ENCODE measurements at regions not wholly inside any gene's neighbourhood (a gene's known extent, or its start where the extent isn't known, plus 50 kb on each side); places are given as distances from the start of the nearest gene placed in this dataset.

GRCh38 chr2:234579231-234579962 lies 82.5 kb upstream of the ARL4C start:
- no peak for TF ChIP-seq CTCF (IDR thresholded peaks at IDR 0.05)
- intact Hi-C loops (cut with DNase I): no loop called here
- Histone ChIP-seq H3K4me3 (no peak overlapping the region), H3K36me3 (no peaks in the 10 kb centered on the region), H3K27me3 (peaks cover 0 to 25% (median 3%) of the 10 kb centered on the region in 7 donors), H3K27ac (no peak overlapping the region), H3K4me1 (no peaks in the 10 kb centered on the region), H3K9me3 (peaks cover 0 to 5% (median 0%) of the 10 kb centered on the region in 11 donors)
- no peak for DNase-seq
- no peak for ATAC-seq
- 80 to 82% methylated on average over 10 of the region's 10 CpGs for WGBS, 2 donors

DNA sequence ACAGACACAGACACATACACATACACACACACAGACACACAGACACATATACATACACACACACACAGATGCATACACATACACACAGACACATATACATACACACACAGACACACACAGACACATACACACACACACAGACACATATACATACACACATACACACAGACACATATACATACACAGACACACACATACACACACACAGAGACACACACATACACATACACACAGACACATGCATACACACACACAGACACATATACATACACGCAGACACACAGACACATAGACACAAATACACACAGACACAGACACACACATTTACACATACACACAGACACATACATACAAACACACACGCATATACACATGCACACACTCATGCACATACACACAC lies 81.5 kb upstream of the ARL4C start:
- ATAC-seq (no peak), DNase-seq (no peak)
- Histone ChIP-seq H3K9me3 (peaks cover 0 to 5% (median 0%) of the 10 kb centered on the region in 11 donors), H3K36me3 (no peaks in the 10 kb centered on the region), H3K27ac (no peak overlapping the region), H3K4me1 (no peaks in the 10 kb centered on the region), H3K27me3 (peaks cover 0 to 20% (median 2%) of the 10 kb centered on the region in 7 donors), H3K4me3 (no peak overlapping the region)
- WGBS, 2 donors: 96 to 100% methylated on average over 2 of the region's 2 CpGs
- TF ChIP-seq CTCF (IDR thresholded peaks at IDR 0.05): no peak
- intact Hi-C loops (cut with DNase I): no loop called here

GRCh38 chr2:234577191-234577590 lies 80.3 kb upstream of the ARL4C start:
- 59 to 63% methylated on average over 5 of the region's 5 CpGs for WGBS, 2 donors
- H3K4me1 ChIP-seq: peaks cover 0 to 2% (median 0%) of the 10 kb centered on the region in 9 donors
- no peak for DNase-seq
- TF ChIP-seq CTCF (IDR thresholded peaks at IDR 0.05): no peak
- H3K4me3 ChIP-seq: no peak overlapping the region
- intact Hi-C loops (cut with DNase I): no loop called here
- peaks cover 0 to 5% (median 0%) of the 10 kb centered on the region in 11 donors for H3K9me3 ChIP-seq
- H3K27ac ChIP-seq: no peak overlapping the region
- no peak for ATAC-seq
- H3K36me3 ChIP-seq: no peaks in the 10 kb centered on the region
- peaks cover 0 to 10% (median 0%) of the 10 kb centered on the region in 7 donors for H3K27me3 ChIP-seq

DNA sequence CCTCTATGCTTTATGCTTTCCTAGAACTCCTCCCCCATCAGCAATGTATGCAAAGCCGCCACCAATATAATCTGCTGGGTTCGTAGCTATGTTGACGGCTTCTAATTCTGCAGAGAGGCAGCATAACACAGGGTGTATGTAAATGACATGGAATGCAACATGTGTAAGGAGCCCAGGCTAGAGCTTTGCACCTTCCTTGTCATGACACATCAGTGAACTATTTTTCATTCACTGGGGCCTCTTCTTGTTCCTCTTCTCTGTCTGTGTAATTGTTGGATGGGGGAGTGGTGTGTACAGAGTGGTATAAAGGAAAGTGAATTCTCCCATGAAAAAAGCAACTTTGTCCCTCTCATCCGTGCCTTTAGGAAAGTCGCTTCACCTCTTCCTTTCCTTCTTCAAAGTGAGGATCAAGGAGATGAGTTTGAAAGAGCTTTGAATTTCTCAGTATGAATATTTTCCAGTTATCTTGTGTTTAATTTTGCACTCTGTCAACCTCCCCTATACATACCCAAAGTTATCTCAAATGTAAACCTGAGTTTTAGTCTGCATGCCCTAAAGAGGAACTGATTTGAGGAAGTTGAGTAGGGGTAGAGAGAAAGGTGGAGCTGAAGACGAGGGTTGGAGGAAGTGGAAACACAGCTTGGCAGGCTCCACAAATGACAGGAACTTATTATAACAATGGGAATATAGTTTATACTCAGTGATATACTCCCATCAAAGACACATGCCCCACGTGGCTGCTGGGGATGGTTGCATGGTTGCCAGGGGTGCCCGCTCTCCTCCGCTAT lies 74.9 kb upstream of the ARL4C start:
- no peaks in the 10 kb centered on the region for H3K36me3 ChIP-seq
- intact Hi-C loops (cut with DNase I): no loop called here
- ATAC-seq (no peak), DNase-seq (no peak)
- H3K4me1 ChIP-seq: peaks cover 0 to 6% (median 0%) of the 10 kb centered on the region in 9 donors
- H3K27me3 ChIP-seq: peaks cover 0 to 20% (median 6%) of the 10 kb centered on the region in 7 donors
- WGBS, 2 donors: 80 to 81% methylated on average over 9 of the region's 9 CpGs
- H3K9me3 ChIP-seq: no peaks in the 10 kb centered on the region
- no peak overlapping the region for H3K4me3 ChIP-seq
- no peak overlapping the region for H3K27ac ChIP-seq
- TF ChIP-seq CTCF (IDR thresholded peaks at IDR 0.05): no peak

Measured in heart right ventricle (tissue), 16 donors.